GM19351 (cell line): ENCODE measurements at regions not wholly inside any gene's neighbourhood (a gene's known extent, or its start where the extent isn't known, plus 50 kb on each side); places are given as distances from the start of the nearest gene placed in this dataset.
"Not testable (repeated sequence)": the region's sequence is repeated elsewhere in the genome, so short reads cannot be mapped to it uniquely, and the experiment has no call there.

Experiments used
- ATAC-seq: cut with Tn5 transposase; IDR thresholded peaks from one replicate; pipeline ENCODE4 v1.9.1; 2021; ENCODE audit warnings: mild to moderate bottlenecking, moderate library complexity; ENCODE audit not compliant: unreplicated experiment

DNA sequence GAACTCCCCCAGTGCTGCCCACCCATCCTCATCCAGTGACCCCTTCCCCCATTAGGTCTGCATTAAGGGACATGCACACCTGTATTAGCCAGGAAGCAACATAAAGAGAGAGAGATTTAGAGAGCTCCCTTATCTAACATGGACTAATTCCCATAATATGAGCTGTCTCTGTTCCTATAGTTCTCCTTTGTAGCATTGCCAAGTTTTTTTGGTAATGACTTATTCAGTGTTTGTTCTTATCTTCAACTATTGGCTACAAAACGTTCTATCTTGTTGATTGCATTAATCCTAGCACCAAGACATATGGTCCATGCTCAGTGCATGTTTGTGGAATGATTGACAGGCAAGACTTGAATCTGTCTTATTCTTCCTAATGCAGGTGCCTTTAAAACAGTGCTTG, 264.0 kb downstream of the ADGRL2 start:
- no peak for ATAC-seq

DNA sequence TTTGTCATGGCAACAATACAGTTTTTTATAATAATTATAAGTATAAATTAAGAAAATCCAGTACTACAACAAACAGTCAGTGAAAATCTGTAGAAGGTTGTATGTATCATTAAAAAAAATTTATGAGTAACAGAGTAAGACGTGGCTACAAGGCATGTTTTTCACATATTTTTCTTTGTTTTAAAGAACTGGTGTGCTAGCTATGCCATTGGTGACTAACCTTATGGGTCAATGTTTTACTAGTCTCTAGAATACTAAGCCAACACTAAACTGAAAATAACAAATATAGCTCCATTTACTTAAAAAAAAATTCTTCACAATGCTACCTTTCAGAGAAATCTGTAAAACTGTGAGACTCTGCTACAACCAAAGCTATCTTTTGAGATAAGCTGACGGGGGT, 261.5 kb downstream of the ADGRL2 start:
- ATAC-seq = no peak

DNA sequence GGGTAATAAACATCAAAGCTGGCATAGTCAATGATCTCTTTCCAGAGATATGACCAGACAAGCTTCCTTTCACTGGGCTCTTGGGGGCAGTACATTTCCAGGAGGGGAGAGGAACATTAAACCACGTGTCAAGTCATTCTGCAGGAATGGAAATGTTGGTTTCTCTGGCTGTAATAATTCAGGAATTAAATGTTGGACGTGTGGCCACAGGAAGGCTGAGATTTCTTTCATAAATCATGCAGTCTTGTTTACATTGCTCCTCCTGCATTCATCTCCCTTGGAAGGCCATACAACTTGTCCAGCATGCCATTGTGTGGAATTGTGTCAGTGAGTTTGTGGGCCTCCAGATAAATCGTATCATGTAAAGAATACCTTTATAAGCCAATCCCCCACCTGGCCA, 259.2 kb downstream of the ADGRL2 start:
- no peak for ATAC-seq

DNA sequence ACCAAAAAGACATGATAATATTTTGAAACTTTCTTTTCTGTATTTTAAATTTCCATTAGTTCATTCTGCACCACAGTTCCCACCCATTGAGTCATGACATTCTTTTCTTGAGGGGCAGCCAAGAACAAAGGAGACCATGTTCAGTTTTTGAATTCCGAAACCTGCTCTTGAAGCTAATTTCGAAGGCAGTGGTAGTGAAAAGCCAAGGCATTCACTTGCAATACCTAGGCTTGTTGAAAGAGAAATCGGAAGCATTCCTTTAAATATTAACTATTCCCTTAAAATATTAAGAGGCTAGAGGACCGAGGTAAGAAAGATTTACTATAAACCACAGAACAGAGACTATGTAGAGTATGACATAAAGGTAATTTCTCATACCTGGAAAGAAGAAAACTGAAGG, 256.3 kb downstream of the ADGRL2 start:
- ATAC-seq = no peak

DNA sequence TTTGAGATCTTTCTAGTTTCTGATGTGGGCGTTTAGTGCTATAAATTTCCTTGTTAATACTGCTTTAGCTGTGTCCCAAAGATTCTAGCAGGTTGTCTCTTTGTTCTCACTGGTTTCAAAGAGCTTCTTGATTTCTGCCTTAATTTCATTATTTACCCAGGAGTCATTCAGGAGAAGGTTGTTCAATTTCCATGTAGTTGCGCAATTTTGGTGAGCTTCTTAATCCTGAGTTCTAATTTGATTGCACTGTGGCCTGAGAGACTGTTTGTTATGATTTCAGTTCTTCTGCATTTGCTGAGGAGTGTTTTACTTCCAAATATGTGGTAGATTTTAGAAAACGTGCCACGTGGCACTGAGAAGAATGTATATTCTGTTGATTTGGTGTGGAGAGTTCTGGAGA, 254.6 kb downstream of the ADGRL2 start:
- ATAC-seq = not testable (repeated sequence)

DNA sequence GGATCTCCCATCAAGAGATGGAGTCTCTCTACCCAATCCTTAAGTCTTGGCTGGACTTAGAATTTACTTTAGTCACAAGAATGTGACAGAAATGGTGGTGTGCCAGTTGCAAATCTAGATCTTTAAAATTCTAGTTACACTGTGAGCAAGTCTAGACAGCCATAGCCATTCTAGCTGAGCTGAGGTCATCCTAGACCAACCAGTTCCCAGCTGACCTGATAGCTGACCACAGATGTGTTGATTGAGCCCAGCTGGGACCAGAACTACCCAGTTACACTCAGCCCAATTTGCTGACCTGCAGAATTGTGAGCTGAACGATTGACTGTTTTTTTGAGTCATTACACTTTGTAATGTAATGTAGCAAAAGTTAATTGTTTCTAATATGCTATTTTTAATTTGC, 251.8 kb downstream of the ADGRL2 start:
- ATAC-seq = no peak

DNA sequence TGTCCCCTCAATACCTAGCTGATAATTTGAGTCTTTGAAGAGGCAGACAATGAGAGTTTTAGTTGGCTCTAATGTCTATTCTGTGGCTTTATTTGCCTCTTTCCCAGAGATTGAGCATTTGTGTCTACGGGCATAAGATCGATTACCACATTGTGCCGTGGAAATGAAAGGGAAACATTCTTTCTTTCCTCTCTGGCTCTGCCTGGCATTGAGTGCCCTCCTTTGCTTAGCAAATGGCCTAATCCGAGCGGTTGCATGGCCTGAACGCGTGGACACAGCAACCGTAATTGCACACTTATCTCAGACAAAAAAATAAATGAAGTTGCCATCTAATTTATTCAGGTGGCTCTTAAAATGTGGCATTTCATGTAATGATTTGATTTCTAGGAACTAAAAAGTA, 247.9 kb downstream of the ADGRL2 start:
- ATAC-seq = no peak

DNA sequence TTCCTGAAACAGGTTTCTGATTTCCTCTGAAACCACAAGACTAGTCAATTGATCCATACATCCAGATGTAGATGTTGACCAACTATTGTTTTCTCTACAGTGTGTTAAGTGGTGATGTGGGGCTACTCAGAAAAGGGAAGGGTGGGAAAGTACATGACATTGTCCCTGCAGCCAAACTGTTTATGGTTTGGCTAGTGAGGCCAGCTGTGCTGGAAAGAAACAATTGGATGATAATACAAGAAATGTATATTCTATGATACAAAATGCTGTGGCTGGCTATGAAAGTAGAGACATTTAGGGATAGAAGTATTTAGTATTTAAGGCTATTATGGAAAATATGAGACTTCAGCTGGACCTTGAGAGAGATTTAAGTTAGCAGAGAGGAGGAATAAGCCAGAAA, 244.5 kb downstream of the ADGRL2 start:
- ATAC-seq = no peak

DNA sequence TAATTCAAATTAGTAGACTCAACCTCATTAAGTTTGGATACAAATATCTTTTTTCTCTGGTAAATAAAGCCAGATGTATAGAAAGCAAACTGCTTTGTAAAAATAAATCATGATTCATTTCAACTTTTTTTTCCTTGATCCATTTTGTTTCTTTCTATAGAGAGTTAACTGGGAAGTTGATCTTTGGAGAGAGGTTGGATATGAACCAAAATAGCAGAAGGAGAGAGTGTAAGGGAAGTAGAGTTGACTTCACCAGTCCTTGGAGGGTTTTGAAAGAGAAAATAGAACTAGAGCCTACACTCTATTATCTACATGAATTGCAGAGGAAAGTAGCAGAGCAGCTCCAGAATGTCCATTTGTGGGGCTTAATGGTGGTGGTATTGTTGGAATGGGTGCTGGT, 243.8 kb downstream of the ADGRL2 start:
- no peak for ATAC-seq

DNA sequence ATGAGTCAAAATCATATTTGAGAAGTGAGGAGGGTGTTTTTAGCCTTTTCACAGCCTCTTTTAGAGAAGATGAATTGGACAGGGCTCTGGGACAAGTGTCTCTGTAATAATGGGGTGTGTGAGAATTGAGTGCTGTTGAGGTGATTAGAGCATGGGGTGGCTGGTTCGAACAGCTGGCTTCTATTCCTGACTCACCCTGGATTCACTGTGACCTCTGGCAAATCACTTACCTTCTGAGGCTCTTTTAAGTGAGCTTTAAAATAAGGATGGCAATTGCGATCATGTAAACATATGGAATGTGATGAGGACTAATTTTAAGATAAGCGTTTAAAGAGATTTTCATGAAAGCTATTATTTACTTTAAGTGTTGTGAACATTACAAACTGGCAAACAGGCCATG, 243.4 kb downstream of the ADGRL2 start:
- ATAC-seq = no peak

DNA sequence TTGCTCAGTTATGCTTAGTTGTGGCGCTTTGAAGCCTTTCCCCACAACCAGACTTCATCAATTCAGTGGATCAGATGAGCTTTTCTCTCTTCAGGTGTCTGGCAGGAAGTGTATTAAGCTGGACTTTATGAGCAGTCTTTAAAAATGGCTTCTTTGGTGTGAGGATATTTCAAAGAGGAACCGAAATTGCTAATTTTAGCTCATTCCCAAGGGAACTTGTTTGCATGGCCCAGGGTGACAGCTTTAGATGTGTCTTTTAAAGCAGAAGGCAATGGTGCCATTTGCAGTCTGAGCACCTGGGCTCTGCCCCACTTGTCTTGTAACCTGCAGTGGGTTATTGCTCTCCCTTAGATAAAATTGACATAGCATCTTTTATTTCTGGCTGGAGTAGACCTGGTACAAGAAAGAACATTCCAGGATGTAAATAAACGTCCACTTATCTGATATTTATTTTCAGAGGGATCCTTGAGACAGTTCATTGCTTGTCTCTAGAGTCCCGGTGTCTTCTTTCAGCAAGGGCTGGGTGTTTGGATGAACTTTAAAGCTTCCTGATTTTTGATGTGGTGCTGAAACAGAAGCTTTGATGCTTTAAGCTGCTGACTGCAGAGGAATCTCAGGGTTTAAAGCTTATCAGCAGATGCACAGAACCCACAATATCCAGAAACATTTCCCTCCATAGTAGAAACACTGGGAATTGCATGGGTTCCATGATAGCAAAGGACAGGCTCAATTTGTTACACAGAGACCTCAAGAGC, 241.7 kb downstream of the ADGRL2 start:
- ATAC-seq = no peak
